Dedifferentiated amniotic fluid mesenchymal stem cell (primary cell): ENCODE measurements at regions not wholly inside any gene's neighbourhood (a gene's known extent, or its start where the extent isn't known, plus 50 kb on each side); places are given as distances from the start of the nearest gene placed in this dataset.

Experiments
- DNase-seq: peaks from one replicate; pipeline ENCODE4 v3.0.0-alpha.2; 2016; ENCODE audit errors: extremely low spot score

DNA sequence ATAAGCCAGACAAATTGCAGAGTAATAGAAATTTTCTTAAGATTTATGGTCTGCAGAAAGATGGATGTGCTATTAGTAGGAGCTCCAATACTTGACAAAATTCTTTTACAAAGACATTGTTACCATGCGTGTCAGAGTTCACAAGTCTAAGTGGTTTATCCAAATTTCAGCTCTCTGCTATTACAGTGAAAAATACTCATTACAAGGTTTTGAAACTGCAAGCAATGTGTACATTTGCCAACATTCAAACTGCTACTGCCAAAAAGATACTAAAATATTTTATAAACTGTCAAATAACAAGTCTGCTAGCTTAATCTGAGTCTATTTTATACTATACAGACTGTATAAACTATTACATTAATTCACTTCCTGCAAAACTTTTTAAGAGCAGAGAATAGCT, 1341.5 kb upstream of the ACVR2A start:
- no peak for DNase-seq

DNA sequence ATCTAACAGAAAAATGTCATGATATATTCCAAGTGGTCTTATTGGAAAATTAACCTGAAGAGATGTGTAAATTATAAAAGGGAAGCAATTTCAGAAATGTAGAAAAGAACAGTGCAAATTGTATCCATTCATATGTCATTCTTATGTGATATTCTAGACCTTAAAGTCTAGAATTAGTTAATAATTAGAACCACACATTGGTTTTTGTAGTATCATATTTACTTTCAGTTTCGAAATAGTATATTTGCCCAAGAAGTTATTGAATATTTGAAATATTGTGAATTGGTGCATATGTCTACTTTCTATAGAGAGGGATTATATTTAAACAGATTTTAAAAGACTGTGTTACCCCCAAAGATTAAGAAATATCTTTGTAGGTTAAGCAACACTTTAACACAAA, 1348.6 kb upstream of the ACVR2A start:
- DNase-seq: no peak

DNA sequence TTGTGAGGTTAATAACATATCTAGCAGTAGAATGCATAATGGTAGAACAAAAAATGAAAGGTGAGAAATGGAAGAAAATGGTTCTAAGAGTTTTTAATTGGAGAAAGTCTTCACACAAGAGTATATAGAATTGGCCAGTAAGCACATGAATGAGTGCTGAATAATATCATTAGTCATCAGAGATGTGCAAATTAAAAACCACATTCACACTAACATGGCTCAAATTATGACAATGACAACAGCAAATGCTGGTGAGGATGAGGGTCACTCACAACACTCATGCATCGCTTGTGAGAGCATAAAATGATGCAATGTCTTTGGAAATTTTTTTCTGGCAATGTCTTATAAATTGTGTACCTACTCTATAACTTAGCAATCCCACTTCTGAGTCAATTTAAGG, 1355.4 kb upstream of the ACVR2A start:
- no peak for DNase-seq

DNA sequence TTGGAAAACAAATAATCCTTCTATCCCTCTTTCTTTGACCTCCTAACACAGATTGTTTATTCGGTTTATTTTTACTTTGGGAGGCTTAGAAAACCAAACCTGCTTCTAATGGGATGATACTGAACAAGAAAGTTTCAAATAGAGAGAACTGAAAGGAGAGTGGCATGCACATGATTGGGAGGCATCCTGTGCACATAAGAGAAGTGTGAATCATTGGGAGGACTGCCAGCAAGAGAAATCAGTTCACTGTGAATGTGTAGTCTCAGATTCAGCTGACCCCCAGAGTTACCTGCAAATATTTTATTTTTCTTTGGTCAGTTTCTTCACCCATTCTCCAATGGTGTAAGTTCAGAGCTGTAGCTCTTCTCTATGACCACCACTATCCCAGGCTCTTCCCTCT, 1363.2 kb upstream of the ACVR2A start:
- DNase-seq: no peak

DNA sequence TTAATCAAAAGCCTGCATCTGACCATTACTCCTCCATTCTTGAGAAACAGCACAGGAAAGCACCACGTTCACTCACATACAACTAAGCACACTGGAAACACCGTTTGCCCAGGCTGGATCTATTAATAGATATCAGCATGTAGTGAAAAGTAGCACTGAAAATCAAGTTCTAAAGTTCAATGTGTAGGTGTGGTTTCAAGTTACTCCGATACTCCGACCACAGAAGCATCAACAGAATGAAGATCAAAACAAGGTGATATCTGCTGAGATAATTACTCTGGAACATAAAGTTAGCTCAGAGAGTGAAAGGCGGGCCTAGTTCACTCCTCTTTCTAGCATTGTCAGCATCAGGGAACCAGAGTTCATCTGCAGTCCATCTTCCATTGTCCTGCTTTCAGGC, 1367.4 kb upstream of the ACVR2A start:
- no peak for DNase-seq

DNA sequence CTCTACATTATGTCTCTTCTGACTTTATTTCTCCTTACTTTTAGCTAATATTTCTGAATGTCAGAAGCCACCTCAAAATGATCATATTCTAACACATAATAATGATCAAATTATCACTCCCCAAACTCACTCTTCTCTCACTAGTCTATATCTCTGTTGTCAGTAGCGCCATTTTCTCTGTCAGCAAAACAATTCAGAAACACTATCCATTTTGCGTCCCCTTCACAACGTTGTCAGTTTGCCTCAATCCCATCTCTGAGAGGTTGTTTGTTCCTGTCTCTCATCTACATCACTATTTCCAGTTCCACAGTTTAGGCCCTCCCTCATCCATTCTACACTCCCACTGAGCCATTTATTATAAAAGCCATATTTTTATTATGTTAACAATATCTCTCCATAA, 1376.3 kb upstream of the ACVR2A start:
- no peak for DNase-seq

DNA sequence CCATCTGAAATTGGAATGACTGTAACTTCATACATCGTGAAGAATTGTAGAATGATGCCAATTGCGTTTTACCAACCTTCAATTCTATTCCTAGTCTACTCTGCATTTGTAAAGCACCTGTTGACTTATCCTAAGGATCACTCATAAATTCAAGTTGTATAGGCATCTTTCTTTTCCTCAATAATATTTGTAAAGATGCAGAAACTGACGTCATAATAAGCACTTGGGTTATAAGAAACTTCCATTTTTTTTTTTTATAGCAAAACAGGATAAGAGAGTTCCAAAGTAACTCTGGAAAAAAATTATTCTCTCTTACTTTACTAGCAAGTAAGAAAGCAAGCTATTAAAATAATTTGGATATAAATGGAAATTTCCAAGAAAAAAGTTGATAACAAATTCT, 1377.4 kb upstream of the ACVR2A start:
- no peak for DNase-seq

DNA sequence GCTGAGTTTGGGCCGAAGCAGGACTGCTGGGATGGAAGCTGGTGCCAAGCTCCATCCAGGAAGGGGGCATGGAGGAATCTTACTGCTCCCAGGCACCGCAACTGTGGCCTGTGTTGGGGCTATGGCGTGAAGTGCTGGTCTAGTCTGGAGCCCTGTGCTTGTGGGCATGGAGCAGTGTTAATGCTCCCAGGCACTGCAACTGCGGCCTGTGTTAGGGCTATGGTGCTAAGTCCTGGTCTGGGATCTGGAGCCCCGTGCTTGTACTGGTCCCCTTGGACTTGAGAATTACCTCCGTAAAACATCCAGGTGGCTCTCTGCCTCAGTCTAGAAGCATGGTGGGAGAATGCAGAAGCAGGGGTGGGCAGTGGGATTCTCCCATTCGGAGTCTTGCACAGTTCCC, 1379.4 kb upstream of the ACVR2A start:
- DNase-seq: no peak

DNA sequence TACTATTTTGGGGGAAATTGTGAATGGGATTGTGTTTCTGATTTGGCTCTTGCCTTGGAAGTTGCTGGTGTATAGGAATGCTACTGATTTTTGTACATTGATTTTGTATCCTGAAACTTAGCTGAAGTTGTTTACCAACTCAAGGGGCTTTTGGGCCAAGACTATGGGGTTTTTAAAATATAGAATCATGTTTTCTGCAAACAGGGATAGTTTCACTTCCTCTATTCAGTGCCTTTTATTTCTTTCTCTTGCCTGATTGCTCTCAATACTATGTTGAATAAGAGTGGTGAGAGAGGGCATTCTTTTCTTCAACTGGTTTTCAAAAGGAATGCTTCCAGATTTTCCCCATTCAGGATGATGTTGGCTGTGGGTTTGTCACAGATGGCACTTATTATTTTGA, 1383.8 kb upstream of the ACVR2A start:
- DNase-seq: no peak

DNA sequence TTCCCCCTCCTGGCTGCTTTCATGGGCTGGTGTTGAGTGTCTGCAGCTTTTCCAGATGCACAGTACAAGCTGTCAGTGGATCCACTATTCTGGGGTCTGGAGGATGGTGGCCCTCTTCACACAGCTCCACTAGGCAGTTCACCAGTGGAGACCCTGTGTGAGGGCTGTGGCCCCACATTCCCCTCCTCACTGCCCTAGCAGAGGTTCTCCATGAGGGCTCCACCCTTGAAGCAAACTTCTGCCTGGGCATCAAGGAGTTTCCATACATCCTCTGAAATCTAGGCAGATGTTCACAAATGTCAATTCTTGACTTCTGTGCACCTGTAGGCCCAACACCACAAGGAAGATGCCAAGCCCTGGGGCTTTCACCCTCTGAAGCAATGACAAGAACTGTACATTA, 1386.2 kb upstream of the ACVR2A start:
- no peak for DNase-seq

DNA sequence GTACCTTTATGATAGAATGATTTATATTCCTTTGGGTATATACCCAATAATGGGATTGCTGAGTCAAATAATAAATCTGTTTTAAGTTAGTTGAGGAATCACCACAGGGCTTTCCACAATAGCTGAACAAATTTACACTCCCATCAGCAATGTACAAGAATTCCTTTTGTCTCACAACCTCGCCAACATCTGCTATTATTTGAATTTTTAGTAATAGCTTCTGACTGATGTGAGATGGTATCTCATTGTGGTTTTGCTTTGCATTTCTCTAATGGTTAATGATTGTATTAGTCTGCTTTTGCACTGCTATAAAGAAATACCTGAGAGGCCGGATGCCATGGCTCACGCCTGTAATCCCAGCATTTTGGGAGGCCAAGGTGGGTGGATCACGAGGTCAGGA, 1387.6 kb upstream of the ACVR2A start:
- DNase-seq: no peak

DNA sequence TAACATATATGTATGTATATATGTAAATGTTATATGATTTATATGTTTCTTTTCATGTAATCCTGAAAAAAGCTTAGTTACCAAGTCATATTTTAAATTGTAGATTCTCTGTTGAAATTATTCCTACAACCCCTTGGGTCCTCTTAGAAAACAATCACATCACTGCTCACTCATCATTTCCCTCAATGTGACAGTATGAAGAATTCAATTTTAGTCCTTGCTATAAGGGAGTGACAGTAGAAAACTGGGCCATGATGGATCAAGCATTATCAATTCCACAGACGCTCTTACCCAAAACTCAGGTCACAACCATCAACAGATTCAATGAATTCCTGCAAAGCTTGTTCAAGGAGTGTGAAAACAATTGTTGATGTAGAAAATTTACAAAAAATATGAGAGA, 1389.5 kb upstream of the ACVR2A start:
- DNase-seq: no peak

DNA sequence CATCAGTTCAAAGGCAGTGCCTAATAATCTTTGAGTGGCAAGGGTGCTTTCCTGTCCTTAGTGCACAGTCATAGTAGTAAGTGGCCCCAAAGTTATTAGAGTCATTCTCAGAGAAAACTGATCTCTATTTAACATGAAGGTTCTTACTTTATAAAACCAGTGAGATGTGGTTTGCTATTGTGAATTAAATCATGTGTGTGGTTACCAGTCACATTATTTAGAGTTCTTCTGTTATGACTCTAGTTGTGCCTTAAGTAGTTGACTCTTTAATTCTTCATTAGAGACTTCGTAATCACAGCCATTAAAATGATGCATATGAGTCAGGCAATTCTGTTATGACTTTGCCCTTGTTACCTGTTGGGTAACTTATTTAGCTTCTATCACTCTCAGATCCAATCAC, 1392.9 kb upstream of the ACVR2A start:
- DNase-seq: no peak

DNA sequence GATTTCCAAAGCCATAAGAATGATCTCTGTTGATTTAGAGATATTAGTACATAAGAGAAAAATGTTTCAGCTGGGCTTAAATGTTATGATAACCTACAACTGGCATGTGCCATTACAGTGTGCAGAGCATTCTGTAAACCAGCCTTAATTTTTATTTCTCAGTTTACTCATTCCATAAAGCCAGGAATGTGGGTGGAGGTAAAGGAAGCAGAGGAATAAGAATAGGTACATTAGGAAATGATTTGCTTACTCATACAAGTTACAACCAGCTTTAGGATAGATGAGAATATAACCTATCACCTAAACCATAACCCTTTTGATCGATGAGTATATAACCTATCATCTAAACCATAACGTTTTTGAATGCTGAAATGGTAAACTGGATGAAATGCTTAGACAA, 1394.7 kb upstream of the ACVR2A start:
- no peak for DNase-seq

DNA sequence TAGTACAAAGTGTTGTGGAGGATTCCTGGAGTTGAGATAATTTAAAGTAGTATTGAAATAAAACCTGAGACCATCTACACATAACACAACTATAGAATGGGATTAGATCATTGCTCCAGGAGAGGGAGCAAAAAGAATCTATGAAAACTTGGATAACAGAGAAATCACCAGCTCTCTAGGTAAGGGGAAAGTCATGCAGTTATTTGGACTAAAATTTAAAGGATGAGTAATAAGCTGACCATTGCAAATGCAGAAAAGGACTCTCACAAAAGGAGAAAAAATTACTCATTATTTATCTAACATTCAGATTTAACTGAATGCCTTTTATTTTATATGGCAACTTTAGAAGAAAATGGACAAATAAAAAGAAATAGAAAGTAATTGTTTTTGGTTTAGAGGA, 1399.8 kb upstream of the ACVR2A start:
- no peak for DNase-seq

DNA sequence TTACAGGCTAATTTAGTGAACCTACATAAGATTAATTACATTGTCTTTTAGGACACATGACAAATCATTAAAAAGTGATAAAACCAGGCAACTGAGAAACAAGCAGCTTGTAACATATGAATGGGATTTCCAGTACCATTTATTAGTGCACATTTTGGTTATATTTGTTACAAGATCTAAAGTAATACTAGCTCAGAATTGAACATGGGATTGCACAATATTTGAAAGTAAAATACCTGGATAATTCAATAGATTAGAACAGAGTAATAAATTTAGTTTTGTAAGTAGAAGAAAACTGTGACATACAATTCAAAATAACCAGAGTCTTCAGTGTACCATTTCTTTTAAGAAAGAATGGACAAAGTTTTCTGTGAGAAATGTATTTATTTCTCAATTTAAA, 1400.7 kb upstream of the ACVR2A start:
- DNase-seq: no peak

DNA sequence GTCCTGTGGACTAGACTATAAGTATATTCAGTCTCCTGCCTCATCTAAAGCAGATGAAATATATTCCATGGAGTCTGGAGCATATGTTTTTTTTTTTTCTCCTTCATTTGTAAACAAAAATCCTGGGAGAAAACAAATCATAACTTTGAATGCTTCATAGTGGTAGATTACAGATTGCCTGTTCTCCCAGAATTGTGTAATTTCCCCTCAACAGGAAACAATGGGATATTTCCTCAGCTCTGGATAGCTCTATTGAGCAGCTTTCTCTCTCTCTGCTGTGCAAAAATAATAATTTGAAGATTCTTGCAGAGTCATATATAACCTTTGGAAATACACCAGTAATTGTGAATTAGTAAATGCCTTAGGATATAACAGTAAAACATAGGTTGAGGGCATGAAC, 1406.6 kb upstream of the ACVR2A start:
- DNase-seq: no peak

DNA sequence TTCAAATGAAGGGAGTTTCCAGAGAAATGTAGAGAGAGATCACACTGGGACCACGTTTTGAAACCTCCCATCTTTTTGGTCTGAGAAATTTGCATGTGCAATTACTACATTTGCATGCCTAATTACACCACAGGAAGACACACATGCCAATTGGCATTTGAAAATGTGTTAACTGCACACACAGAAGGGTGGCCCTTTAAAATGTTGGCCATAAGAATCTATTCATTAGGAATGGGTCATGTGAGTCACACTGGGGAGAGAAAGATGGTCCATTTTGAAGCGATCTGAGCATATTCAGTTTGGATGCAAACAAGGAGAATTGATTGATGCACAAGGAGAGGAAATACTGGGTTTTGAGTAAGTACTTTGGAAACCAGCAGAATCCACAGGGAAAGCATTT, 1407.1 kb upstream of the ACVR2A start:
- no peak for DNase-seq

DNA sequence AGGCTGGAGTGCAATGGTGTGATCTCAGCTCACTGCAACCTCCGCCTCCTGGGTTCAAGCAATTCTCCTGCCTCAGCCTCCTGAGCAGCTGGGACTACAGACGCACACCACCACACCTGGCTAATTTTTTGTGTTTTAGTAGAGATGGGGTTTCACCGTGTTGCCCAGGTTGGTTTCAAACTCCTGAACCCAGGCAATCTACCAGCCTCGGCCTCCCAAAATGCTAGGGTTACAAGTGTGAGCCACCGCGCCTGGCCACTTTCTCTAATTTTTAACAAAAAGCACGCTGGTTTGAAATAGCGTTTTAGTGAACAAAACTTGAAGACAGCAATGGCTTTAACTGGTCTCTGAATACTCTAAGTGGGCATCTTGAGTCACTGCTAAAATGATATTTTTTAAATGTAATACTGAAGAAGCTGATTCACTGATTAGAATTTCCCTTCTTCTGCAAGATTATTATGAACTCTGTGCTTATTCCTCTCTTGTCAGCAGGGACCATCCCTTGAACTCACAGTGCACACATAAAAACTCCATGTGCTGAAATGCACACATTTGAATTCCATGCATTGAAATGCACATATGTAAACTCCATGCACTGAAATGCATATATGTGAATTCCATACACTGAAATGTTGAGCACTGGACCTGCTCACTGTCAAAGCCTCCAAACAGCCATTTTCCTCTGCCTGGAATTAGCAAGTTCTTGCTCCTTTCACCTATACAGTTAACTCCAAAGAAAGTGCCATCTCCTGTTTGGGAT, 1411.5 kb upstream of the ACVR2A start:
- DNase-seq: no peak

DNA sequence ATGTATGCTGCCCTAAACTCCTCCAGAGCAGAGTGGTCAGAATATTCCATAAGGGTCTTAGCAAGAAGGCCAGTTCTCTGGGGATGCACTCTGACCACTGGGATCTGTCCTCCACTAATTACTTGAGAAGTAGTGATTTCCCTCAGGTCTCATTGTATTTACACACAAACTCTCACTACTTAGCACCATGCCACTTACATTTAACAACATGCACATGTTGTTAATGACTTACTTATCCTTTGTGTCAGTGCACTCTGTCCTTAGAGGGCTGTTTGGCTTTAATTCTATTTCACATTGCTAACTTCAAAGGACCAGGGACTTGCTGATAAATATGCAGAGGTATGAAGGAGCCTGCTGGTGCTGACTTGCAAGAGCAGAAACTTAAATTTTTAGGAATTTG, 1415.5 kb upstream of the ACVR2A start:
- DNase-seq: no peak

DNA sequence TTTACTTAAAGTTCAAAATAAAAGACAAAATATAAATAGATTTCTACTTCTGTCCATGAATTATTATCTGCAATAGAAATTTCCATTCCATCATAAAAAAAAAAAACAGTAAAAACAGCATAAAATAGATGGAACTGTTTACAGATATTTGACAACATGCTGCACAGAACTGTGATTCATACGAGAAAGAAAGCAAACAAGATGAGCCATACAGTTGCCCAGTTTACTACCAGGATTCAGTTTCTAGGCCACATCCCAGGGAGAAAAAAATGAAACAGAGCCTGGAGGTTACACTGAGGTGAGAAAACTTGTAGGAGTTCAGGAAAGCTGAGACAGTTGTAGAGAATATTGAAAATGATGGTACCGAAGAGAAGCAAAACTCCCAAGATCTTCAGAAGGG, 1426.9 kb upstream of the ACVR2A start:
- no peak for DNase-seq

DNA sequence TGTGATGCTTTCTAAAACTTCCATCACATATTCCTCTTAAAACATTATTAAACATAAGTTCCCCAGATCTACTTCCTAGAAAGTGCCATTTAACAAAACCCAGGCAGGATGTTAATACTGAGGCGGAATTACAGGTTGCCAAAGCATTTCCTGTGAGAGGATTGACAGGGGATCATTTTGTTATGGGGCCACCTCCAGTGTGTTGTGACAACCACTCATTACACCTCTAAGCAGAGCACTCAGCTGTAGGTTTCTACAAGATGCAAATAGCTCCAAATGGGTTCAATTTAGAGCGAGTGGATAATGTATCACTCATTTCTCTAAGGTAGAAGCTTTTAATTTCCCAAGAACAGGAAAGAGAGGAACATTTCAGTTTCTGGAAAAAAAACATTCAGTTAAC, 1429.5 kb upstream of the ACVR2A start:
- DNase-seq: no peak

DNA sequence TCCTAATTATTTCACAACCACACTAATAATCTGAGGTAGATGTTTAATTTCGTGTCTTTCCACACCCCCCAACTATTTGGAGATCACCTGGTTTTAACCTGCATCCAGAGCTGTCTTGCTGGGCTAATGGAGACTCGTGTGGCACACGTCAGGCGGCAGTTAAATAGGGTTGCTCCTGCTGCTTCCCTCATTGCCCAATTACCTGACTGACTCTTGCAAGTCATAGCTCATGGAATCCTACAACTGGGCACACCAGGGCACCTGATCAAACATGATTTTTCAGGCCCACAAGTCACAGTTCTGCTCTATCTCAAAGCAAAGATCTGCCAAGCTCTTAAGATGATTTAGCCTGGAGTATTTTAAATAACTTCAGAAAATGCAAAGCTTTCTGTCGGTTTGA, 1430.4 kb upstream of the ACVR2A start:
- no peak for DNase-seq

DNA sequence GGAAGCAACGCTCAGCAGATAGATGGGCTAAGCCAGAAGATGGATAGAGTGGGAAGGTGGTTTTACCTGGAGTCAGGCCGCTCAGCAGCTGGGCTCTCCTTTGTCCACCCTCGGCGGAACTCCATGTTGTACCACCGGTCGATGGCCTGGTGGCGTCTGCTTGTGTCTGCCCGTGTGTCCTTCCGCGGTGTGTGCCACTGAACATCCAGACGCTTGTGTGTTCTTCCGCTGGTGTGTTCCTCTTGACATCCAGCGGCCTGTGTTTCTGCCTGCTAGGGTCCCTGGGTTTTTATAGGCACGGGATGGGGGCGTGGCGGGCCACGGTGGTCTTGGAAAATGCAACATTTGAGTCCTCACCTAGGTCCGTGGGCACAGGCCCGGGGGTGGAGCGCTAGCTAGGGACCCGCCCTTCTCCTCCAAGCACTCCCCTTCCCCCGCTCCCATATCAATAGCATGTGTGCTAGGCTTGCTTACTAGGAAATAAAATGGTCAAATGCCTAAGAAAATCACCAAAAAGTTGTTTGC, 1431.7 kb upstream of the ACVR2A start:
- DNase-seq: no peak
